ENCODE measurements at regions not wholly inside any gene's neighbourhood (a gene's known extent, or its start where the extent isn't known, plus 50 kb on each side); places are given as distances from the start of the nearest gene placed in this dataset.

DNA sequence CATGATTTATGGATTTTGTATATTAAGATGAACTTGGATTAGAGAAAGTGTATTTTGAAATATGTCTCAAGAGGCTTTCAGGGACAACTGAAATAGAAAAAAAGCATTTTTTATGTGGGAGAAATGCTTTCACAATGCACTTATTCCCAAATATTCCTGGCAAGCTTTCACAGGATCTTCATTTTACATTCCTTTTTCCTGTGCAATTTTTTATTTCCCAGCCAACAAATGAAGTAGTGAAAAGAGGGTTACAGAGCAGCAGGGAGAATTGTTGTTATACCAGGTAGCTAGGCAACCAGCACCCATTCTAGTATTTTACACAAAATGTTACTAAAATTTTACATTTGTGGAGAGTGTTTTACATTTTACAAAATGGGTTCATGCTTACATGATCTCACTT lies 167.0 kb upstream of the RPRM start (continued):
- TF ChIP-seq, protein P1, sequence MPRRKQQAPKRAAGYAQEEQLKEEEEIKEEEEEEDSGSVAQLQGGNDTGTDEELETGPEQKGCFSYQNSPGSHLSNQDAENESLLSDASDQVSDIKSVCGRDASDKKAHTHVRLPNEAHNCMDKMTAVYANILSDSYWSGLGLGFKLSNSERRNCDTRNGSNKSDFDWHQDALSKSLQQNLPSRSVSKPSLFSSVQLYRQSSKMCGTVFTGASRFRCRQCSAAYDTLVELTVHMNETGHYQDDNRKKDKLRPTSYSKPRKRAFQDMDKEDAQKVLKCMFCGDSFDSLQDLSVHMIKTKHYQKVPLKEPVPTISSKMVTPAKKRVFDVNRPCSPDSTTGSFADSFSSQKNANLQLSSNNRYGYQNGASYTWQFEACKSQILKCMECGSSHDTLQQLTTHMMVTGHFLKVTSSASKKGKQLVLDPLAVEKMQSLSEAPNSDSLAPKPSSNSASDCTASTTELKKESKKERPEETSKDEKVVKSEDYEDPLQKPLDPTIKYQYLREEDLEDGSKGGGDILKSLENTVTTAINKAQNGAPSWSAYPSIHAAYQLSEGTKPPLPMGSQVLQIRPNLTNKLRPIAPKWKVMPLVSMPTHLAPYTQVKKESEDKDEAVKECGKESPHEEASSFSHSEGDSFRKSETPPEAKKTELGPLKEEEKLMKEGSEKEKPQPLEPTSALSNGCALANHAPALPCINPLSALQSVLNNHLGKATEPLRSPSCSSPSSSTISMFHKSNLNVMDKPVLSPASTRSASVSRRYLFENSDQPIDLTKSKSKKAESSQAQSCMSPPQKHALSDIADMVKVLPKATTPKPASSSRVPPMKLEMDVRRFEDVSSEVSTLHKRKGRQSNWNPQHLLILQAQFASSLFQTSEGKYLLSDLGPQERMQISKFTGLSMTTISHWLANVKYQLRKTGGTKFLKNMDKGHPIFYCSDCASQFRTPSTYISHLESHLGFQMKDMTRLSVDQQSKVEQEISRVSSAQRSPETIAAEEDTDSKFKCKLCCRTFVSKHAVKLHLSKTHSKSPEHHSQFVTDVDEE (CRISPR knock-in tag; IDR thresholded peaks at IDR 0.05): no peak
- TF ChIP-seq TCF4 (CRISPR knock-in tag; IDR thresholded peaks at IDR 0.05; ENCODE audit: borderline replicate concordance): no peak

DNA sequence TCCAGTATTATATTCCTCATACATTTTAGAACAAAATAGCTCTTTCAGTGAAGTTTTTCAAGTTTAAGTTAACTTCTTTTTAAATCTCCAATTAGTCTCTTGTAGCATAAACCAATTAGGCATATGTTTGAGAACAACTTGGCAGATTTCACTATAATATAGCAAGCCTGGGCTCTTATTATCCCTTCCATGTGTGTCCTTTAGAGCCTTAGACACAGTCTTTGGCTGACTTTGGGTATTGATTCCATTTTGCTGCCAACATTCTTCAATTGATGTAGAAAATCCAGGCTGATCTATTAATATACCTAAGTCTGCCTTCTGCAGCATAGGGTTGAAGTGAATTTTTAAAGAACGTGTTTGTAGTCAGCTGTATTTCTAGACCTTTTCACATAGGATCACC lies 179.1 kb upstream of the RPRM start:
- ATAC-seq: no peak
- no peak for TF ChIP-seq SNAI2 (CRISPR knock-in tag; IDR thresholded peaks at IDR 0.05)
- TF ChIP-seq, protein P2, sequence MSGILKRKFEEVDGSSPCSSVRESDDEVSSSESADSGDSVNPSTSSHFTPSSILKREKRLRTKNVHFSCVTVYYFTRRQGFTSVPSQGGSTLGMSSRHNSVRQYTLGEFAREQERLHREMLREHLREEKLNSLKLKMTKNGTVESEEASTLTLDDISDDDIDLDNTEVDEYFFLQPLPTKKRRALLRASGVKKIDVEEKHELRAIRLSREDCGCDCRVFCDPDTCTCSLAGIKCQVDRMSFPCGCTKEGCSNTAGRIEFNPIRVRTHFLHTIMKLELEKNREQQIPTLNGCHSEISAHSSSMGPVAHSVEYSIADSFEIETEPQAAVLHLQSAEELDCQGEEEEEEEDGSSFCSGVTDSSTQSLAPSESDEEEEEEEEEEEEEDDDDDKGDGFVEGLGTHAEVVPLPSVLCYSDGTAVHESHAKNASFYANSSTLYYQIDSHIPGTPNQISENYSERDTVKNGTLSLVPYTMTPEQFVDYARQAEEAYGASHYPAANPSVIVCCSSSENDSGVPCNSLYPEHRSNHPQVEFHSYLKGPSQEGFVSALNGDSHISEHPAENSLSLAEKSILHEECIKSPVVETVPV (CRISPR knock-in tag; IDR thresholded peaks at IDR 0.05): no peak
- no peak for TF ChIP-seq TOX (CRISPR knock-in tag; IDR thresholded peaks at IDR 0.05; ENCODE audit: borderline replicate concordance)

DNA sequence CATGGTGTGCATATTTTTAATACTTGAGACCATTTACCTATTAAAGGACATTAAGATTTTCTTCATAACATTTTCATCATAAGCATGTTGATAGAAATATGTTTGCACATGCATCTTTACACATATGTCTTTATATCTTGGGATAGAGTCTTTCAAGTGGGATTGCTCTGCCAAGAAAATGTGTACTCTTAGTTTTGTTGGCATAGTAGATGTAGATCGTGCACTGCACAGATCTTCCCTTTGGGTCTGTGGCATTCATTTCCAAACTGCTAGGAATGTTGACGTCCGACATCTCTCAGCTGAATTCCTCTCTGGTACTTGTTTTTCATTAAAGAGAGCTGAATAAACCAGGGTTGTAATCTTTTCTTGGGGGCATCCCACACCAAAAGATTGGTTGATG lies 183.2 kb upstream of the RPRM start:
- no peak for ATAC-seq
- TF ChIP-seq GLIS3 (CRISPR knock-in tag; IDR thresholded peaks at IDR 0.05): no peak
- no peak for TF ChIP-seq ISL1 (CRISPR knock-in tag; IDR thresholded peaks at IDR 0.05)
- TF ChIP-seq ZC3H10 (CRISPR knock-in tag; IDR thresholded peaks at IDR 0.05): no peak
- TF ChIP-seq, protein P3, sequence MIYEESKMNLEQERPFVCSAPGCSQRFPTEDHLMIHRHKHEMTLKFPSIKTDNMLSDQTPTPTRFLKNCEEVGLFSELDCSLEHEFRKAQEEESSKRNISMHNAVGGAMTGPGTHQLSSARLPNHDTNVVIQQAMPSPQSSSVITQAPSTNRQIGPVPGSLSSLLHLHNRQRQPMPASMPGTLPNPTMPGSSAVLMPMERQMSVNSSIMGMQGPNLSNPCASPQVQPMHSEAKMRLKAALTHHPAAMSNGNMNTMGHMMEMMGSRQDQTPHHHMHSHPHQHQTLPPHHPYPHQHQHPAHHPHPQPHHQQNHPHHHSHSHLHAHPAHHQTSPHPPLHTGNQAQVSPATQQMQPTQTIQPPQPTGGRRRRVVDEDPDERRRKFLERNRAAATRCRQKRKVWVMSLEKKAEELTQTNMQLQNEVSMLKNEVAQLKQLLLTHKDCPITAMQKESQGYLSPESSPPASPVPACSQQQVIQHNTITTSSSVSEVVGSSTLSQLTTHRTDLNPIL (CRISPR knock-in tag; IDR thresholded peaks at IDR 0.05; ENCODE audit: low read depth): no peak
- TF ChIP-seq CSDC2 (CRISPR knock-in tag; IDR thresholded peaks at IDR 0.05): no peak
- no peak for TF ChIP-seq ZNF565 (CRISPR knock-in tag; conservative IDR thresholded peaks at IDR 0.05; ENCODE audit: low read depth)
- no peak for TF ChIP-seq TCF4 (CRISPR knock-in tag; IDR thresholded peaks at IDR 0.05; ENCODE audit: borderline replicate concordance)
- TF ChIP-seq, protein P4, sequence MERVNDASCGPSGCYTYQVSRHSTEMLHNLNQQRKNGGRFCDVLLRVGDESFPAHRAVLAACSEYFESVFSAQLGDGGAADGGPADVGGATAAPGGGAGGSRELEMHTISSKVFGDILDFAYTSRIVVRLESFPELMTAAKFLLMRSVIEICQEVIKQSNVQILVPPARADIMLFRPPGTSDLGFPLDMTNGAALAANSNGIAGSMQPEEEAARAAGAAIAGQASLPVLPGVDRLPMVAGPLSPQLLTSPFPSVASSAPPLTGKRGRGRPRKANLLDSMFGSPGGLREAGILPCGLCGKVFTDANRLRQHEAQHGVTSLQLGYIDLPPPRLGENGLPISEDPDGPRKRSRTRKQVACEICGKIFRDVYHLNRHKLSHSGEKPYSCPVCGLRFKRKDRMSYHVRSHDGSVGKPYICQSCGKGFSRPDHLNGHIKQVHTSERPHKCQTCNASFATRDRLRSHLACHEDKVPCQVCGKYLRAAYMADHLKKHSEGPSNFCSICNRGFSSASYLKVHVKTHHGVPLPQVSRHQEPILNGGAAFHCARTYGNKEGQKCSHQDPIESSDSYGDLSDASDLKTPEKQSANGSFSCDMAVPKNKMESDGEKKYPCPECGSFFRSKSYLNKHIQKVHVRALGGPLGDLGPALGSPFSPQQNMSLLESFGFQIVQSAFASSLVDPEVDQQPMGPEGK (CRISPR knock-in tag; IDR thresholded peaks at IDR 0.05; ENCODE audit: borderline replicate concordance): no peak
- TF ChIP-seq, protein P5, sequence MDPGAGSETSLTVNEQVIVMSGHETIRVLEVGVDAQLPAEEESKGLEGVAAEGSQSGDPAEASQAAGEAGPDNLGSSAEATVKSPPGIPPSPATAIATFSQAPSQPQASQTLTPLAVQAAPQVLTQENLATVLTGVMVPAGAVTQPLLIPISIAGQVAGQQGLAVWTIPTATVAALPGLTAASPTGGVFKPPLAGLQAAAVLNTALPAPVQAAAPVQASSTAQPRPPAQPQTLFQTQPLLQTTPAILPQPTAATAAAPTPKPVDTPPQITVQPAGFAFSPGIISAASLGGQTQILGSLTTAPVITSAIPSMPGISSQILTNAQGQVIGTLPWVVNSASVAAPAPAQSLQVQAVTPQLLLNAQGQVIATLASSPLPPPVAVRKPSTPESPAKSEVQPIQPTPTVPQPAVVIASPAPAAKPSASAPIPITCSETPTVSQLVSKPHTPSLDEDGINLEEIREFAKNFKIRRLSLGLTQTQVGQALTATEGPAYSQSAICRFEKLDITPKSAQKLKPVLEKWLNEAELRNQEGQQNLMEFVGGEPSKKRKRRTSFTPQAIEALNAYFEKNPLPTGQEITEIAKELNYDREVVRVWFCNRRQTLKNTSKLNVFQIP (CRISPR knock-in tag; IDR thresholded peaks at IDR 0.05; ENCODE audit: borderline replicate concordance, low read depth): no peak
- no peak for TF ChIP-seq RARB (CRISPR knock-in tag; IDR thresholded peaks at IDR 0.05)
- no peak for TF ChIP-seq ZNF70 (CRISPR knock-in tag; IDR thresholded peaks at IDR 0.05)
- TF ChIP-seq ESRRG (CRISPR knock-in tag; IDR thresholded peaks at IDR 0.05): no peak
- no peak for TF ChIP-seq SNAI2 (CRISPR knock-in tag; IDR thresholded peaks at IDR 0.05)
- TF ChIP-seq, protein P2 (CRISPR knock-in tag; IDR thresholded peaks at IDR 0.05): no peak
- no peak for TF ChIP-seq ZNF8 (CRISPR knock-in tag; IDR thresholded peaks at IDR 0.05)
- no peak for TF ChIP-seq ZFP3 (CRISPR knock-in tag; IDR thresholded peaks at IDR 0.05)
- no peak for TF ChIP-seq ZFP30 (CRISPR knock-in tag; IDR thresholded peaks at IDR 0.05)
- no peak for TF ChIP-seq OSR1 (CRISPR knock-in tag; IDR thresholded peaks at IDR 0.05)
- TF ChIP-seq TOX (CRISPR knock-in tag; IDR thresholded peaks at IDR 0.05; ENCODE audit: borderline replicate concordance): no peak

Data from SK-N-SH treated with all-trans-retinoic acid at 6 μM for 48 hours (cell line).